Non-pigmented ciliary epithelial cell (primary cell): ENCODE measurements at regions not wholly inside any gene's neighbourhood (a gene's known extent, or its start where the extent isn't known, plus 50 kb on each side); places are given as distances from the start of the nearest gene placed in this dataset.

Experiments used
- DNase-seq: peaks from one replicate; pipeline ENCODE4 v3.0.0-alpha.2; 2010; ENCODE audit warnings: low read depth

GRCh38 chr9:19732441-19732951 is 56.3 kb downstream of the SLC24A2 start:
- DNase-seq, result no peak

- DNase-seq, result no peak
Measured at GRCh38 chr9:19728101-19728500, 60.7 kb downstream of the SLC24A2 start.

- DNase-seq, result no peak
Measured at GRCh38 chr9:19725970-19726369, 62.9 kb downstream of the SLC24A2 start.

GRCh38 chr9:19720377-19720776 is 68.5 kb downstream of the SLC24A2 start:
- peak; percentile 2 for DNase-seq

GRCh38 chr9:19703702-19704101 is 85.1 kb downstream of the SLC24A2 start:
- no peak for DNase-seq

- DNase-seq, result no peak
Measured at GRCh38 chr9:19701991-19702390, 86.8 kb downstream of the SLC24A2 start.

- DNase-seq, result no peak
Measured at GRCh38 chr9:19701274-19701673, 87.6 kb downstream of the SLC24A2 start.

GRCh38 chr9:19700699-19701098 is 88.1 kb downstream of the SLC24A2 start:
- DNase-seq, result no peak

- no peak for DNase-seq
Measured at GRCh38 chr9:19699756-19700155, 89.1 kb downstream of the SLC24A2 start.

- DNase-seq, result no peak
Measured at GRCh38 chr9:19698960-19699359, 89.9 kb downstream of the SLC24A2 start.

GRCh38 chr9:19694601-19695000 is 94.2 kb downstream of the SLC24A2 start:
- DNase-seq, result no peak

- DNase-seq, result no peak
Measured at GRCh38 chr9:19690128-19690527, 98.7 kb downstream of the SLC24A2 start.

- DNase-seq, result no peak
Measured at GRCh38 chr9:19689328-19690101, 99.3 kb downstream of the SLC24A2 start.

- no peak for DNase-seq
Measured at GRCh38 chr9:19683715-19684114, 105.1 kb downstream of the SLC24A2 start.

- no peak for DNase-seq
Measured at GRCh38 chr9:19682397-19682796, 106.4 kb downstream of the SLC24A2 start.

- DNase-seq, result no peak
Measured at GRCh38 chr9:19681846-19682245, 107.0 kb downstream of the SLC24A2 start.

- no peak for DNase-seq
Measured at GRCh38 chr9:19677924-19678323, 110.9 kb downstream of the SLC24A2 start.

GRCh38 chr9:19675492-19675891 is 113.3 kb downstream of the SLC24A2 start:
- DNase-seq, result no peak

- DNase-seq, result no peak
Measured at GRCh38 chr9:19666575-19666974, 122.3 kb downstream of the SLC24A2 start.

GRCh38 chr9:19665146-19665863 is 123.5 kb downstream of the SLC24A2 start:
- no peak for DNase-seq

- DNase-seq, result no peak
Measured at GRCh38 chr9:19663570-19663969, 125.3 kb downstream of the SLC24A2 start.

- DNase-seq, result no peak
Measured at GRCh38 chr9:19662213-19662612, 126.6 kb downstream of the SLC24A2 start.

GRCh38 chr9:19660019-19660418 is 128.8 kb downstream of the SLC24A2 start:
- DNase-seq, result no peak
